ENCODE measurements at regions not wholly inside any gene's neighbourhood (a gene's known extent, or its start where the extent isn't known, plus 50 kb on each side); places are given as distances from the start of the nearest gene placed in this dataset.

DNA sequence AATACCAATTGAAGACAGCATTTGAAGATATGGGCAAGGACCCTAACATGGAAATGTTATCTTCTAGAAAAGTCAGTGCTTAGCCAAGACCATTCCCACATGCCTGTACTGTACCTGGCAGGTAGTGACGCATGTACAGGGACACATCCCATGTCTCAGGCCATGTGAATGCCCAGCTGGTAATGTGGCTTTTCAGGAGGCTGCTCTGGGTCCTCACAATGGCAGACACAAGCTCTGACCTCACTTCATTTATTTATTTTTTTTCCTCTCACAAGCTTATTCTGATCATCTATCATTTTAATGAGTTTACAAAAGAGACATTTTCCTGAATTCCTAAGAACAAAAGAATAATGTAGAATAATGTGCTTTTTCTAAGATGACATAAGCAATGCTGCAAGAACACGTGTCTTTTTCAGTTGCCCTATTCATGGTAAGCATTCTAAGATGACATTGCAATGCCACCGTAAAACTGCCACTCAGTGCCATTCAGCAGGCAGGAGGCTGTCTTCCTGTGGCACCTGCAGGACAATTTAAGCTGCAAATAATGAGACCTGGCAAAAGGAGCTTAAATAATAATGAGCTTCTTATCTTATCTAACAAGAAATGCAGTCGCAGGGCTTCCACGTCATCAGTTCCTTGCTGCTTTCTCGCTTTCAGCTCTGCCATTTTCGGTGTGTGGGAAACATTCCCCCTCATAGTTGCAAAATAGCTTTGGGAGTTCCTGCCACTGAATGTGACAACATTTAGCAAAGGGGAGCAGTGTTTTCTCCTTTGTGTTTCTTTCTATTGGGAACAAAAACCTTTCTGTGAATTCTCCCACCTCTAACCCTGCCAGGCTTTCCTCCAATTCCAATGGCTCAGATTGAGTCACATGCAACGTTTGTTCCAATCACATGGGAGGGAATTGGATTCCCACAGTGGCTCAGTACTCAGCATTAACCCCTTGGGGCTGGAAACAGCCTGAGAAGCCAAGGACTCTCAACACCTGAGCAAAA, 113.0 kb downstream of the SEC23IP start:
- Histone ChIP-seq H3K27me3 (ENCODE audit: insufficient read depth, low read depth) (0 out of 2 replicates have a peak, but pooled peaks cover 3% of the 10 kb centered on the region), H4K20me1 (ENCODE audit: insufficient read depth) (no peaks in the 10 kb centered on the region), H3K4me2 (peak overlapping the region; percentile 31; the same call in 1 of the 2 replicates), H3K27ac (no peak overlapping the region), H3K4me3 (no peak overlapping the region), H3K4me1 (replicated peaks; ENCODE audit: insufficient read depth) (no peaks in the 10 kb centered on the region), H3F3A (ENCODE audit: insufficient read depth, low read depth) (no peaks in the 10 kb centered on the region), H3K79me2 (ENCODE audit: low read depth) (no peaks in the 10 kb centered on the region), H3K9me2 (ENCODE audit: insufficient read depth) (no peaks in the 10 kb centered on the region), H3K36me3 (ENCODE audit: low read depth) (no peaks in the 10 kb centered on the region), H2AFZ (no peak overlapping the region), H3K9me3 (ENCODE audit: insufficient read depth, low read depth) (no peaks in the 10 kb centered on the region)
- DNase-seq = no peak
- POLR2A ChIA-PET (ENCODE audit: unreplicated experiment) = no interaction called here
- intact Hi-C loops (cut with micrococcal nuclease; ENCODE audit: unreplicated experiment) = no loop called here
- no TSS peak for BruUV-seq (replicated peaks)
- CTCF ChIA-PET = no interaction called here
- TF ChIP-seq, protein P1, sequence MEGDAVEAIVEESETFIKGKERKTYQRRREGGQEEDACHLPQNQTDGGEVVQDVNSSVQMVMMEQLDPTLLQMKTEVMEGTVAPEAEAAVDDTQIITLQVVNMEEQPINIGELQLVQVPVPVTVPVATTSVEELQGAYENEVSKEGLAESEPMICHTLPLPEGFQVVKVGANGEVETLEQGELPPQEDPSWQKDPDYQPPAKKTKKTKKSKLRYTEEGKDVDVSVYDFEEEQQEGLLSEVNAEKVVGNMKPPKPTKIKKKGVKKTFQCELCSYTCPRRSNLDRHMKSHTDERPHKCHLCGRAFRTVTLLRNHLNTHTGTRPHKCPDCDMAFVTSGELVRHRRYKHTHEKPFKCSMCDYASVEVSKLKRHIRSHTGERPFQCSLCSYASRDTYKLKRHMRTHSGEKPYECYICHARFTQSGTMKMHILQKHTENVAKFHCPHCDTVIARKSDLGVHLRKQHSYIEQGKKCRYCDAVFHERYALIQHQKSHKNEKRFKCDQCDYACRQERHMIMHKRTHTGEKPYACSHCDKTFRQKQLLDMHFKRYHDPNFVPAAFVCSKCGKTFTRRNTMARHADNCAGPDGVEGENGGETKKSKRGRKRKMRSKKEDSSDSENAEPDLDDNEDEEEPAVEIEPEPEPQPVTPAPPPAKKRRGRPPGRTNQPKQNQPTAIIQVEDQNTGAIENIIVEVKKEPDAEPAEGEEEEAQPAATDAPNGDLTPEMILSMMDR (conservative IDR thresholded peaks at IDR 0.05) = no peak
- no peak for TF ChIP-seq EZH2 (IDR thresholded peaks at IDR 0.05; ENCODE audit: low read depth)

DNA sequence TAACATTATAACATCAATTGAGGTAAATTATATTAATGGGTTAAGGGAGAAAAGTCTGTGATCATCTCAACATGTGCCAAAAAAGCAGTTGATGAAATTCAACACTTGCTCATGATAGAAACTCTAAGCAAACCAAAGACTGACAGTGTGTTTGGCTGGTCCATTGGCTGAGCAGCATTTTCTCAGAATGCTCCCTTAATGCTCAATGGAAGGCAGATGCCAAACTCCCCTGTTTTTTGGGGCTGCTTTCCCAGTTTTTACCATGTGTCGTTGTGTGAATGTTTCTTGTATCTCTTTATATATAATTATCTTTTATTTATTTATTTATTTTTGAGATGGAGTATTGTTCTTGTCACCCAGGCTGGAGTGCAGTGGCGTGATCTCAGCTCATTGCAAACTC, 114.7 kb downstream of the SEC23IP start:
- intact Hi-C loops (cut with micrococcal nuclease; ENCODE audit: unreplicated experiment) = no loop called here
- no peak for TF ChIP-seq EZH2 (IDR thresholded peaks at IDR 0.05; ENCODE audit: low read depth)
- no TSS peak for BruUV-seq (replicated peaks)
- no peaks in the 10 kb centered on the region for H3K9me3 ChIP-seq (ENCODE audit: insufficient read depth, low read depth)
- no peaks in the 10 kb centered on the region for H3K36me3 ChIP-seq (ENCODE audit: low read depth)
- no peaks in the 10 kb centered on the region for H3F3A ChIP-seq (ENCODE audit: insufficient read depth, low read depth)
- H3K27ac ChIP-seq = no peak overlapping the region
- no peaks in the 10 kb centered on the region for H4K20me1 ChIP-seq (ENCODE audit: insufficient read depth)
- H3K4me2 ChIP-seq = no peak overlapping the region
- POLR2A ChIA-PET (ENCODE audit: unreplicated experiment) = no interaction called here
- no peak overlapping the region for H2AFZ ChIP-seq
- no peaks in the 10 kb centered on the region for H3K4me1 ChIP-seq (replicated peaks; ENCODE audit: insufficient read depth)
- H3K4me3 ChIP-seq = no peak overlapping the region
- no peak for DNase-seq
- no peaks in the 10 kb centered on the region for H3K9me2 ChIP-seq (ENCODE audit: insufficient read depth)
- CTCF ChIA-PET = no interaction called here
- 0 out of 2 replicates have a peak, but pooled peaks cover 3% of the 10 kb centered on the region for H3K27me3 ChIP-seq (ENCODE audit: insufficient read depth, low read depth)
- no peaks in the 10 kb centered on the region for H3K79me2 ChIP-seq (ENCODE audit: low read depth)

DNA sequence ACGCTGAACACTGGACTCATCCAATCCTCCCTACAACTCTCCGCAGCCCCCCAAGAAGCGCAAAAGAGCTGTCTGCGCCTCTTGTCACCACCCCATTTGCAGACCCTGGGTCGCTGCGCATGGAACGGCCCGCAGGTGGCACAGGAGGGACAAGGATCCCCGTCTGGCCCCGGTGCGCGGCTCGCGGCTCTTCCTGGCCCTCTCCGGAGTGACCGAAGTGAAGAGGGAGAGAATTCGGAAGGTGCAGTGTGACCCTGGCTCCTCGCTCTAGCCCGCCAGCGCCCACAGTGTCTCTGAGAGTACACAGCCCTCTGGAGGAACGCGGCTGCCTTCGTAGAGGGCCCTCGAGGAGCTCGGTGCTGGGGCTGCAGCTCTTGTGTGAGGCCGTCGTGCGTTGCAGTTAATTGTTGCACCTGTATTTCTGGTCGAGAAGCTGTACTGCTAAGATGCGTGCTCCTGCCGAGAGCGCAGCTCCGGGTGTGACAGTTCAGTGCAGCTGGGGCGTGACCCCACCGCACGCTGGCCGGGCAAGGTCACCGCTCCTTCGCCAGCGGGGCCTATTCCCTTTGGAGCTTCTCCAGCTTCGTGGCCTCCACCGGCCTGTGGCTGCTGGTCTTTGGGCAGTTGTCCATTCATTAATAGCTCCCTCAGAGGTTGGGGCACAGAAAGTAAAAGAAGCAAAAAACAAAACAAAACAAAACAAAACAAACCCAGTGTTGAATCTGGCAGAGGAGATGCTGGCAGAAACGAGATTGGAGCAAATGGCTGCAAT, 119.0 kb downstream of the SEC23IP start:
- H3K27me3 ChIP-seq (ENCODE audit: insufficient read depth, low read depth) = no peaks in the 10 kb centered on the region
- TF ChIP-seq, protein P1 (conservative IDR thresholded peaks at IDR 0.05) = no peak
- TF ChIP-seq EZH2 (IDR thresholded peaks at IDR 0.05; ENCODE audit: low read depth) = no peak
- no peak overlapping the region for H3K4me2 ChIP-seq
- no peak overlapping the region for H3K4me3 ChIP-seq
- no peaks in the 10 kb centered on the region for H3K9me3 ChIP-seq (ENCODE audit: insufficient read depth, low read depth)
- no peak overlapping the region for H3K27ac ChIP-seq
- no peaks in the 10 kb centered on the region for H4K20me1 ChIP-seq (ENCODE audit: insufficient read depth)
- intact Hi-C loops (cut with micrococcal nuclease; ENCODE audit: unreplicated experiment) = no loop called here
- no peaks in the 10 kb centered on the region for H3K36me3 ChIP-seq (ENCODE audit: low read depth)
- no peaks in the 10 kb centered on the region for H3K79me2 ChIP-seq (ENCODE audit: low read depth)
- H2AFZ ChIP-seq = no peak overlapping the region
- no peaks in the 10 kb centered on the region for H3K4me1 ChIP-seq (replicated peaks; ENCODE audit: insufficient read depth)
- no TSS peak for BruUV-seq (replicated peaks)
- DNase-seq = no peak
- no peaks in the 10 kb centered on the region for H3F3A ChIP-seq (ENCODE audit: insufficient read depth, low read depth)
- ChIA-PET POLR2A (ENCODE audit: unreplicated experiment) (no interaction called here), CTCF (no interaction called here)
- H3K9me2 ChIP-seq (ENCODE audit: insufficient read depth) = no peaks in the 10 kb centered on the region
